ENCODE measurements at regions not wholly inside any gene's neighbourhood (a gene's known extent, or its start where the extent isn't known, plus 50 kb on each side); places are given as distances from the start of the nearest gene placed in this dataset.

- no peak for TF ChIP-seq ZNF274 (IDR thresholded peaks at IDR 0.05; ENCODE audit: low read depth, low read length)
- no peak for TF ChIP-seq SUZ12 (IDR thresholded peaks at IDR 0.05; ENCODE audit: extremely low read depth, insufficient read depth, insufficient read length)
- TF ChIP-seq YY1 (IDR thresholded peaks at IDR 0.05; ENCODE audit: insufficient read depth, insufficient read length), result no peak
- Histone ChIP-seq H3K4me3 (ENCODE audit: insufficient read length, low read depth) (no peak overlapping the region), H3K9me3 (ENCODE audit: insufficient read depth, low read length) (peaks cover 6% of the 10 kb centered on the region; the same call in 1 of the 2 replicates)
Measured at GRCh38 chr5:25863811-25864210, 1174.6 kb downstream of the CDH9 start.

GRCh38 chr5:25862276-25862675 is 1176.1 kb downstream of the CDH9 start:
- Histone ChIP-seq H3K9me3 (ENCODE audit: insufficient read depth, low read length) (peaks cover 6% of the 10 kb centered on the region; the same call in 1 of the 2 replicates), H3K36me3 (ENCODE audit: insufficient read depth, insufficient read length, low read length) (no peaks in the 10 kb centered on the region), H3K9ac (ENCODE audit: insufficient read length, low read depth) (no peak overlapping the region), H3K4me1 (ENCODE audit: insufficient read depth, insufficient read length) (no peaks in the 10 kb centered on the region), H3K27me3 (ENCODE audit: insufficient read depth, insufficient read length) (no peaks in the 10 kb centered on the region), H3K4me3 (ENCODE audit: insufficient read length, low read depth) (no peak overlapping the region)
- TF ChIP-seq ZNF274 (IDR thresholded peaks at IDR 0.05; ENCODE audit: low read depth, low read length), result no peak
- DNase-seq (ENCODE audit: low read depth, low spot score), result no peak

More at GRCh38 chr5:25863811-25864210, 1174.6 kb downstream of the CDH9 start:
- Histone ChIP-seq H3K4me1 (ENCODE audit: insufficient read depth, insufficient read length) (no peaks in the 10 kb centered on the region), H3K27me3 (ENCODE audit: insufficient read depth, insufficient read length) (no peaks in the 10 kb centered on the region), H3K9ac (ENCODE audit: insufficient read length, low read depth) (no peak overlapping the region), H3K36me3 (ENCODE audit: insufficient read depth, insufficient read length, low read length) (no peaks in the 10 kb centered on the region)
- no peak for DNase-seq (ENCODE audit: low read depth, low spot score)

- TF ChIP-seq YY1 (IDR thresholded peaks at IDR 0.05; ENCODE audit: insufficient read depth, insufficient read length), result no peak
- no peak for TF ChIP-seq ZNF274 (IDR thresholded peaks at IDR 0.05; ENCODE audit: low read depth, low read length)
- no peak for TF ChIP-seq SUZ12 (IDR thresholded peaks at IDR 0.05; ENCODE audit: extremely low read depth, insufficient read depth, insufficient read length)
- Histone ChIP-seq H3K27me3 (ENCODE audit: insufficient read depth, insufficient read length) (no peaks in the 10 kb centered on the region), H3K36me3 (ENCODE audit: insufficient read depth, insufficient read length, low read length) (no peaks in the 10 kb centered on the region), H3K9me3 (ENCODE audit: insufficient read depth, low read length) (peaks cover 6% of the 10 kb centered on the region; the same call in 1 of the 2 replicates), H3K4me1 (ENCODE audit: insufficient read depth, insufficient read length) (no peaks in the 10 kb centered on the region), H3K4me3 (ENCODE audit: insufficient read length, low read depth) (no peak overlapping the region), H3K9ac (ENCODE audit: insufficient read length, low read depth) (no peak overlapping the region)
- peak; percentile 20 for DNase-seq (ENCODE audit: low read depth, low spot score)
Measured at GRCh38 chr5:25858019-25858418, 1180.4 kb downstream of the CDH9 start.

GRCh38 chr5:25851301-25851700 is 1187.1 kb downstream of the CDH9 start:
- TF ChIP-seq SUZ12 (IDR thresholded peaks at IDR 0.05; ENCODE audit: extremely low read depth, insufficient read depth, insufficient read length), result no peak
- TF ChIP-seq YY1 (IDR thresholded peaks at IDR 0.05; ENCODE audit: insufficient read depth, insufficient read length), result no peak
- no peak for TF ChIP-seq ZNF274 (IDR thresholded peaks at IDR 0.05; ENCODE audit: low read depth, low read length)
- Histone ChIP-seq H3K4me3 (ENCODE audit: insufficient read length, low read depth) (no peak overlapping the region), H3K9ac (ENCODE audit: insufficient read length, low read depth) (no peak overlapping the region), H3K9me3 (ENCODE audit: insufficient read depth, low read length) (no peaks in the 10 kb centered on the region), H3K4me1 (ENCODE audit: insufficient read depth, insufficient read length) (no peaks in the 10 kb centered on the region), H3K27me3 (ENCODE audit: insufficient read depth, insufficient read length) (no peaks in the 10 kb centered on the region), H3K36me3 (ENCODE audit: insufficient read depth, insufficient read length, low read length) (no peaks in the 10 kb centered on the region)
- no peak for DNase-seq (ENCODE audit: low read depth, low spot score)

- TF ChIP-seq SUZ12 (IDR thresholded peaks at IDR 0.05; ENCODE audit: extremely low read depth, insufficient read depth, insufficient read length) (no peak), YY1 (IDR thresholded peaks at IDR 0.05; ENCODE audit: insufficient read depth, insufficient read length) (no peak), ZNF274 (IDR thresholded peaks at IDR 0.05; ENCODE audit: low read depth, low read length) (no peak)
- Histone ChIP-seq H3K27me3 (ENCODE audit: insufficient read depth, insufficient read length) (no peaks in the 10 kb centered on the region), H3K4me1 (ENCODE audit: insufficient read depth, insufficient read length) (no peaks in the 10 kb centered on the region), H3K9me3 (ENCODE audit: insufficient read depth, low read length) (no peaks in the 10 kb centered on the region), H3K4me3 (ENCODE audit: insufficient read length, low read depth) (no peak overlapping the region), H3K9ac (ENCODE audit: insufficient read length, low read depth) (no peak overlapping the region), H3K36me3 (ENCODE audit: insufficient read depth, insufficient read length, low read length) (no peaks in the 10 kb centered on the region)
- DNase-seq (ENCODE audit: low read depth, low spot score), result peak; percentile 18
Measured at GRCh38 chr5:25850581-25850980, 1187.8 kb downstream of the CDH9 start.

- no peak for DNase-seq (ENCODE audit: low read depth, low spot score)
Measured at GRCh38 chr5:25849270-25849669, 1189.1 kb downstream of the CDH9 start.

GRCh38 chr5:25823330-25823873 is 1178.6 kb upstream of the CDH10 start:
- Histone ChIP-seq H3K4me3 (ENCODE audit: insufficient read length, low read depth) (no peak overlapping the region), H3K27me3 (ENCODE audit: insufficient read depth, insufficient read length) (no peaks in the 10 kb centered on the region), H3K4me1 (ENCODE audit: insufficient read depth, insufficient read length) (no peaks in the 10 kb centered on the region), H3K9me3 (ENCODE audit: insufficient read depth, low read length) (peaks cover 15% of the 10 kb centered on the region), H3K9ac (ENCODE audit: insufficient read length, low read depth) (no peak overlapping the region), H3K36me3 (ENCODE audit: insufficient read depth, insufficient read length, low read length) (no peaks in the 10 kb centered on the region)
- DNase-seq (ENCODE audit: low read depth, low spot score), result no peak
- TF ChIP-seq SUZ12 (IDR thresholded peaks at IDR 0.05; ENCODE audit: extremely low read depth, insufficient read depth, insufficient read length), result no peak
- TF ChIP-seq ZNF274 (IDR thresholded peaks at IDR 0.05; ENCODE audit: low read depth, low read length), result no peak
- no peak for TF ChIP-seq YY1 (IDR thresholded peaks at IDR 0.05; ENCODE audit: insufficient read depth, insufficient read length)

More at GRCh38 chr5:25849270-25849669, 1189.1 kb downstream of the CDH9 start:
- Histone ChIP-seq H3K36me3 (ENCODE audit: insufficient read depth, insufficient read length, low read length) (no peaks in the 10 kb centered on the region), H3K4me3 (ENCODE audit: insufficient read length, low read depth) (no peak overlapping the region), H3K27me3 (ENCODE audit: insufficient read depth, insufficient read length) (no peaks in the 10 kb centered on the region), H3K9ac (ENCODE audit: insufficient read length, low read depth) (no peak overlapping the region), H3K9me3 (ENCODE audit: insufficient read depth, low read length) (no peaks in the 10 kb centered on the region), H3K4me1 (ENCODE audit: insufficient read depth, insufficient read length) (no peaks in the 10 kb centered on the region)
- no peak for TF ChIP-seq ZNF274 (IDR thresholded peaks at IDR 0.05; ENCODE audit: low read depth, low read length)
- TF ChIP-seq SUZ12 (IDR thresholded peaks at IDR 0.05; ENCODE audit: extremely low read depth, insufficient read depth, insufficient read length), result no peak
- no peak for TF ChIP-seq YY1 (IDR thresholded peaks at IDR 0.05; ENCODE audit: insufficient read depth, insufficient read length)

Data from NT2/D1 (cell line).